ENCODE measurements at regions not wholly inside any gene's neighbourhood (a gene's known extent, or its start where the extent isn't known, plus 50 kb on each side); places are given as distances from the start of the nearest gene placed in this dataset.

DNA sequence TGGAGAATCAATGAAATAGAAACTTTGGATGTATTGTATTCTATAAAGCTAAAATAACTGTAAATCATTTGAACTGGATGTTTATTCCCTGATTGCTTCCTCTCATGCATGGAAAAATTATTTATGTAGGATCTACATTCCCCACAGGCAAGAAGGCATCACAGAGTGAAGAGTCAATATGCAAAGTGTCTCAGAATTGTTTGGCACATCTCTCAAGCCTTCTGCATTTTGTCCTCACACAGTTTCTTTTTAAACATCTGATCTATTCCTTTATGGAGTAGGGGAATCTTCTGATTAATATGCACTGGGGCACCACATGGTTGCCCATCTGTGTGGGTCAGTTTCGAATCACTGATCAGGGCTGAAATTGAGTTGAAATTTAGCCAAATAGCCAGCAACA, 465.4 kb downstream of the ZNF804A start:
- no peak for DNase-seq (ENCODE audit: extremely low read depth in 1 of 4, low spot score in 3 of 4)
- no peaks in the 10 kb centered on the region for H4K20me1 ChIP-seq (replicated peaks; ENCODE audit: control insufficient read depth, insufficient read depth, low read length)
- H3K27ac ChIP-seq (ENCODE audit: extremely low read depth, low read depth, low read length), result no peak overlapping the region
- intact Hi-C loops (cut with micrococcal nuclease) (no loop called here), in situ Hi-C loops (cut with MboI) (no loop called here)
- no peak overlapping the region for H3K4me2 ChIP-seq (ENCODE audit: insufficient read depth, low read length)
- CTCF ChIA-PET (ENCODE audit: low intra/inter-chr PET ratio), result no interaction called here
- no peak for TF ChIP-seq SLC30A9 (CRISPR knock-in tag; IDR thresholded peaks at IDR 0.05)
- TF ChIP-seq, protein P1, sequence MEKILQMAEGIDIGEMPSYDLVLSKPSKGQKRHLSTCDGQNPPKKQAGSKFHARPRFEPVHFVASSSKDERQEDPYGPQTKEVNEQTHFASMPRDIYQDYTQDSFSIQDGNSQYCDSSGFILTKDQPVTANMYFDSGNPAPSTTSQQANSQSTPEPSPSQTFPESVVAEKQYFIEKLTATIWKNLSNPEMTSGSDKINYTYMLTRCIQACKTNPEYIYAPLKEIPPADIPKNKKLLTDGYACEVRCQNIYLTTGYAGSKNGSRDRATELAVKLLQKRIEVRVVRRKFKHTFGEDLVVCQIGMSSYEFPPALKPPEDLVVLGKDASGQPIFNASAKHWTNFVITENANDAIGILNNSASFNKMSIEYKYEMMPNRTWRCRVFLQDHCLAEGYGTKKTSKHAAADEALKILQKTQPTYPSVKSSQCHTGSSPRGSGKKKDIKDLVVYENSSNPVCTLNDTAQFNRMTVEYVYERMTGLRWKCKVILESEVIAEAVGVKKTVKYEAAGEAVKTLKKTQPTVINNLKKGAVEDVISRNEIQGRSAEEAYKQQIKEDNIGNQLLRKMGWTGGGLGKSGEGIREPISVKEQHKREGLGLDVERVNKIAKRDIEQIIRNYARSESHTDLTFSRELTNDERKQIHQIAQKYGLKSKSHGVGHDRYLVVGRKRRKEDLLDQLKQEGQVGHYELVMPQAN (IDR thresholded peaks at IDR 0.05; ENCODE audit: borderline replicate concordance), result no peak
- no peak for TF ChIP-seq ZNF3 (CRISPR knock-in tag; IDR thresholded peaks at IDR 0.05)
- no peaks in the 10 kb centered on the region for H3K36me3 ChIP-seq (ENCODE audit: control insufficient read depth, insufficient read depth, low read length)
- no peak overlapping the region for H3K9ac ChIP-seq (ENCODE audit: insufficient read depth in 1 of 2, low read depth in 2 of 2, low read length in 2 of 2)
- no peak overlapping the region for H3K4me3 ChIP-seq
- FAIRE-seq, result no peak
- no peaks in the 10 kb centered on the region for H3K27me3 ChIP-seq (ENCODE audit: control insufficient read depth in 2 of 2, insufficient read depth in 2 of 2, low read length in 2 of 2)
- no peaks in the 10 kb centered on the region for H3K9me1 ChIP-seq (ENCODE audit: control insufficient read depth, insufficient read depth, low read length)
- BruUV-seq (replicated peaks), result no TSS peak
- H3K4me1 ChIP-seq (replicated peaks in 1 of 2; ENCODE audit: control insufficient read depth in 2 of 2, insufficient read depth in 2 of 2, low read length in 2 of 2), result no peaks in the 10 kb centered on the region
- no peak for ATAC-seq
- no peaks in the 10 kb centered on the region for H3K9me3 ChIP-seq (replicated peaks; ENCODE audit: control insufficient read depth, insufficient read depth, low read depth, low read length)
- H2AFZ ChIP-seq (ENCODE audit: low read depth, low read length), result no peak overlapping the region
- no peaks in the 10 kb centered on the region for H3K79me2 ChIP-seq (ENCODE audit: control insufficient read depth, insufficient read depth, low read length)
- POLR2A ChIA-PET, result no interaction called here
- WGBS (ENCODE audit: insufficient coverage, low coverage, missing lambda C conversion rate), result 0% methylated on average over 1 of the region's 1 CpG

DNA sequence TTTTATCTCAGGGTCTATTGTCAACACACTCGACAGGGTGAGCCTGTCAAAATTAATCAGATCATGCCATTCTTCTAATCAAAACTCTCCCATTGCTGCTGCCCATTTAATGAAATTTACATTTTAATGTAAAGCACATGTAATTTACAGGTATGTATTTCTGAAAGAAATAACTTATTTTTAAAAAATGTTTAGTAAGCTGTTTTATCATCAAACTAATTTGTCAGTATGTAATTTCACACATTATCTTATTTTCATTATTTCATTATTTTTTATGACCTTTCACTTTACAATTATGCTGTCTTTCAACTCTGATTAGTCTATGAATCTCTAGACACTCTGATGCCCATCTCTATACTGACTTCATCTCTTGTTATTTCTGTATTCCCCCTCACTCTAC, 467.8 kb downstream of the ZNF804A start:
- no peaks in the 10 kb centered on the region for H3K9me3 ChIP-seq (replicated peaks; ENCODE audit: control insufficient read depth, insufficient read depth, low read depth, low read length)
- in situ Hi-C loops (cut with MboI), result no loop called here
- FAIRE-seq (no peak), DNase-seq (ENCODE audit: extremely low read depth in 1 of 4, low spot score in 3 of 4) (no peak), ATAC-seq (no peak)
- H3K4me3 ChIP-seq, result no peak overlapping the region
- no peak overlapping the region for H2AFZ ChIP-seq (ENCODE audit: low read depth, low read length)
- no peaks in the 10 kb centered on the region for H3K4me1 ChIP-seq (replicated peaks in 1 of 2; ENCODE audit: control insufficient read depth in 2 of 2, insufficient read depth in 2 of 2, low read length in 2 of 2)
- H3K79me2 ChIP-seq (ENCODE audit: control insufficient read depth, insufficient read depth, low read length), result no peaks in the 10 kb centered on the region
- intact Hi-C loops (cut with micrococcal nuclease), result no loop called here
- BruUV-seq (replicated peaks), result no TSS peak
- no peak overlapping the region for H3K9ac ChIP-seq (ENCODE audit: insufficient read depth in 1 of 2, low read depth in 2 of 2, low read length in 2 of 2)
- H4K20me1 ChIP-seq (replicated peaks; ENCODE audit: control insufficient read depth, insufficient read depth, low read length), result no peaks in the 10 kb centered on the region
- no peak overlapping the region for H3K27ac ChIP-seq (ENCODE audit: extremely low read depth, low read depth, low read length)
- no peak for TF ChIP-seq CBX3 (IDR thresholded peaks at IDR 0.05; ENCODE audit: borderline replicate concordance in 1 of 2, low read length in 2 of 2)
- peak; percentile 71 for TF ChIP-seq ZNF316 (IDR thresholded peaks at IDR 0.05)
- TF ChIP-seq C11orf30 (IDR thresholded peaks at IDR 0.05; ENCODE audit: low read depth), result peak; percentile 41; the same call in 1 of the 2 replicates
- CTCF ChIA-PET (ENCODE audit: low intra/inter-chr PET ratio), result no interaction called here
- H3K36me3 ChIP-seq (ENCODE audit: control insufficient read depth, insufficient read depth, low read length), result no peaks in the 10 kb centered on the region
- no peaks in the 10 kb centered on the region for H3K27me3 ChIP-seq (ENCODE audit: control insufficient read depth in 2 of 2, insufficient read depth in 2 of 2, low read length in 2 of 2)
- POLR2A ChIA-PET, result no interaction called here
- no peak overlapping the region for H3K4me2 ChIP-seq (ENCODE audit: insufficient read depth, low read length)
- WGBS (ENCODE audit: insufficient coverage, low coverage, missing lambda C conversion rate), result 8% methylated on average over 1 of the region's 1 CpG
- no peaks in the 10 kb centered on the region for H3K9me1 ChIP-seq (ENCODE audit: control insufficient read depth, insufficient read depth, low read length)
